H9 (cell line): ENCODE measurements at regions not wholly inside any gene's neighbourhood (a gene's known extent, or its start where the extent isn't known, plus 50 kb on each side); places are given as distances from the start of the nearest gene placed in this dataset.

Experiments
- DNase-seq: peaks from one replicate; pipeline ENCODE4 v3.0.0-alpha.2; 2017
- H2AFZ ChIP-seq: one replicate; pipeline ENCODE4 v1.6.1; 2013; ENCODE audit warnings: mild to moderate bottlenecking, low read length, control low read depth, moderate library complexity
- H2AK5ac ChIP-seq: 2 replicates; pipeline ENCODE4 v1.6.1; 2013; ENCODE audit warnings: low read length, control low read depth, mixed read lengths; ENCODE audit not compliant: insufficient read length
- H2BK120ac ChIP-seq: one replicate; pipeline ENCODE4 v1.6.1; 2013; ENCODE audit warnings: low read depth, mild to moderate bottlenecking, low read length, control low read depth, inconsistent platforms; ENCODE audit not compliant: poor library complexity, severe bottlenecking
- H2BK12ac ChIP-seq: 2 replicates; pipeline ENCODE4 v1.6.1; 2013; ENCODE audit warnings: low read length, control low read depth, mixed read lengths, low read depth; ENCODE audit not compliant: insufficient read length
- H2BK15ac ChIP-seq: 2 replicates; pipeline ENCODE4 v1.6.1; 2013; ENCODE audit warnings: low read depth, low read length, control low read depth
- H2BK20ac ChIP-seq: one replicate; pipeline ENCODE4 v1.6.1; 2013; ENCODE audit warnings: low read depth, mild to moderate bottlenecking, low read length, control low read depth, inconsistent platforms; ENCODE audit not compliant: poor library complexity, severe bottlenecking
- H2BK5ac ChIP-seq: 2 replicates; pipeline ENCODE4 v1.6.1; 2013; ENCODE audit warnings: low read length, control low read depth, mixed read lengths; ENCODE audit not compliant: insufficient read length
- H3K14ac ChIP-seq: 2 replicates; pipeline ENCODE4 v1.6.1; 2013; ENCODE audit warnings: low read length, control low read depth; ENCODE audit not compliant: insufficient read depth
- H3K18ac ChIP-seq: 2 replicates; pipeline ENCODE4 v1.6.1; 2013; ENCODE audit warnings: low read depth, mild to moderate bottlenecking, mixed read lengths, low read length, control low read depth; ENCODE audit not compliant: insufficient read length
- H3K23ac ChIP-seq: 2 replicates; pipeline ENCODE4 v1.6.1; 2013; ENCODE audit warnings: low read length, control low read depth, mixed read lengths, low read depth; ENCODE audit not compliant: insufficient read length
- H3K23me2 ChIP-seq: 2 replicates; pipeline ENCODE4 v1.6.1; 2013; ENCODE audit warnings: low read depth, mild to moderate bottlenecking, mixed read lengths, low read length, control low read depth; ENCODE audit not compliant: insufficient read length, poor library complexity, severe bottlenecking
- H3K27ac ChIP-seq: 2 replicates; pipeline ENCODE4 v1.5.1; 2013; ENCODE audit warnings: low read length, control low read depth, mixed read lengths, low read depth; ENCODE audit not compliant: insufficient read length
- H3K27me3 ChIP-seq: 2 replicates; pipeline ENCODE4 v1.6.1; 2013; ENCODE audit warnings: low read length, control low read depth, inconsistent platforms; ENCODE audit not compliant: insufficient read depth
- H3K4ac ChIP-seq: 2 replicates; pipeline ENCODE4 v1.6.1; 2013; ENCODE audit warnings: low read depth, mild to moderate bottlenecking, control low read depth, inconsistent platforms, low read length, moderate library complexity
- H3K4me1 ChIP-seq: 2 replicates; pipeline ENCODE4 v1.6.1; 2013; ENCODE audit warnings: low read length, control low read depth, inconsistent platforms; ENCODE audit not compliant: insufficient read depth
- H3K4me2 ChIP-seq: 2 replicates; pipeline ENCODE4 v1.6.1; 2013; ENCODE audit warnings: low read length, control low read depth, mixed read lengths; ENCODE audit not compliant: insufficient read length, insufficient read depth
- H3K56ac ChIP-seq: 2 replicates; pipeline ENCODE4 v1.6.1; 2013; ENCODE audit warnings: low read depth, mild to moderate bottlenecking, mixed read lengths, low read length, control low read depth; ENCODE audit not compliant: insufficient read length
- H3K79me1 ChIP-seq: 2 replicates; pipeline ENCODE4 v1.6.1; 2013; ENCODE audit warnings: low read depth, mild to moderate bottlenecking, moderate library complexity, low read length, control low read depth, inconsistent platforms; ENCODE audit not compliant: insufficient read depth, poor library complexity, severe bottlenecking
- H3K79me2 ChIP-seq: 2 replicates; pipeline ENCODE4 v1.6.1; 2013; ENCODE audit warnings: low read length, control low read depth, inconsistent platforms; ENCODE audit not compliant: insufficient read depth
- H3K9ac ChIP-seq: 2 replicates; pipeline ENCODE4 v1.6.1; 2013; ENCODE audit warnings: low read length, control low read depth, mixed read lengths; ENCODE audit not compliant: insufficient read length; ENCODE audit errors: extremely low read depth
- H3K9me3 ChIP-seq: one replicate; pipeline ENCODE4 v1.6.1; 2013; ENCODE audit warnings: low read depth, low read length, inconsistent platforms; ENCODE audit not compliant: control insufficient read depth
- H3T11ph ChIP-seq: one replicate; pipeline ENCODE4 v1.6.1; 2013; ENCODE audit warnings: mild to moderate bottlenecking, low read length, control low read depth, inconsistent platforms
- H4K20me1 ChIP-seq: one replicate; pipeline ENCODE4 v1.6.1; 2013; ENCODE audit not compliant: control insufficient read depth, insufficient read length, insufficient read depth
- H4K5ac ChIP-seq: 2 replicates; pipeline ENCODE4 v1.6.1; 2013; ENCODE audit warnings: low read depth, mild to moderate bottlenecking, mixed read lengths, low read length, control low read depth; ENCODE audit not compliant: insufficient read length
- H4K8ac ChIP-seq: replicated peaks from 2 replicates; pipeline ENCODE4 v1.6.1; 2013; ENCODE audit warnings: low read length, control low read depth, mixed read lengths, low read depth; ENCODE audit not compliant: insufficient read length
- H4K91ac ChIP-seq: 2 replicates; pipeline ENCODE4 v1.6.1; 2013; ENCODE audit warnings: low read depth, mild to moderate bottlenecking, moderate library complexity, mixed read lengths, low read length, control low read depth; ENCODE audit not compliant: insufficient read length
- H3K27ac Mint-ChIP-seq, 3 experiments: 2 replicates in 2 of 3; 3 replicates in 1 of 3; pipeline ENCODE4 v1.8.0; 2020 to 2021; ENCODE audit warnings: mixed read lengths in 3 of 3, mild to moderate bottlenecking in 1 of 3, moderate library complexity in 1 of 3
- H3K27me3 Mint-ChIP-seq: 2 replicates; pipeline ENCODE4 v1.8.0; 2021; ENCODE audit warnings: low read depth, mild to moderate bottlenecking, moderate library complexity, mixed read lengths
- H3K36me3 Mint-ChIP-seq, 3 experiments: 2 replicates in 2 of 3; 3 replicates in 1 of 3; pipeline ENCODE4 v1.8.0; 2020 to 2021; ENCODE audit warnings: low read depth in 3 of 3, mixed read lengths in 3 of 3; ENCODE audit not compliant: insufficient read depth in 1 of 3
- H3K4me1 Mint-ChIP-seq, 2 experiments: 2 replicates each; pipeline ENCODE4 v1.8.0; 2020; ENCODE audit warnings: mixed read lengths in 2 of 2
- H3K4me3 Mint-ChIP-seq, 2 experiments: 2 replicates in 1 of 2; 3 replicates in 1 of 2; pipeline ENCODE4 v1.8.0; 2020 to 2021; ENCODE audit warnings: mild to moderate bottlenecking in 2 of 2, mixed read lengths in 2 of 2, moderate library complexity in 1 of 2
- H3K9me3 Mint-ChIP-seq, 2 experiments: 2 replicates in 1 of 2; 3 replicates in 1 of 2; pipeline ENCODE4 v1.8.0; 2020; ENCODE audit warnings: mild to moderate bottlenecking in 2 of 2, mixed read lengths in 2 of 2, moderate library complexity in 1 of 2
- CTCF ChIP-seq: fragments of 200-600 bp; sonication (generic); conservative IDR thresholded peaks from 3 replicates; pipeline ENCODE4 v1.8.0; 2021; ENCODE audit warnings: antibody characterized with exemption, mild to moderate bottlenecking
- WGBS: extraction: QIAGEN DNeasy Blood & Tissue Kit; methylation state at CpG from one replicate; pipeline ENCODE4 v1.1.7; 2013; ENCODE audit warnings: missing lambda C conversion rate, low lambda C conversion rate, mixed read lengths; ENCODE audit not compliant: insufficient read length; ENCODE audit errors: extremely low coverage; 5-methylcytosine and 5-hydroxymethylcytosine counted together

GRCh38 chr4:44914748-44915147 lies 188.4 kb upstream of the GNPDA2 start:
- no peaks in the 10 kb centered on the region for H3K23me2 ChIP-seq
- H4K5ac ChIP-seq: no peak overlapping the region
- H3K36me3 Mint-ChIP-seq: no peaks in the 10 kb centered on the region
- H3K9ac ChIP-seq: no peak overlapping the region
- no peaks in the 10 kb centered on the region; a peak in 1 of 4 replicates for H3K4me1 Mint-ChIP-seq
- H3K9me3 ChIP-seq: no peaks in the 10 kb centered on the region
- no peaks in the 10 kb centered on the region for H3K9me3 Mint-ChIP-seq
- no peak overlapping the region for H3K4me3 Mint-ChIP-seq
- no peak overlapping the region for H2BK15ac ChIP-seq
- H3K56ac ChIP-seq: no peak overlapping the region
- no peaks in the 10 kb centered on the region for H3K79me2 ChIP-seq
- TF ChIP-seq CTCF: no peak
- no peak overlapping the region for H4K8ac ChIP-seq
- H3K27me3 Mint-ChIP-seq: no peaks in the 10 kb centered on the region
- no peaks in the 10 kb centered on the region for H3K27me3 ChIP-seq
- no peak overlapping the region for H2BK20ac ChIP-seq
- no peak overlapping the region for H3T11ph ChIP-seq
- no peak overlapping the region for H2BK5ac ChIP-seq
- H3K4me2 ChIP-seq: no peak overlapping the region
- H3K14ac ChIP-seq: no peak overlapping the region
- no peak for DNase-seq
- H2AFZ ChIP-seq: no peak overlapping the region
- H2AK5ac ChIP-seq: no peak overlapping the region
- H2BK120ac ChIP-seq: no peak overlapping the region
- no peak overlapping the region for H3K4ac ChIP-seq
- H4K20me1 ChIP-seq: no peaks in the 10 kb centered on the region
- H3K18ac ChIP-seq: no peak overlapping the region
- no peaks in the 10 kb centered on the region for H3K4me1 ChIP-seq
- WGBS: no CpG with 5 or more reads among the region's 2 CpGs
- no peak overlapping the region for H3K23ac ChIP-seq
- H3K27ac Mint-ChIP-seq: no peak overlapping the region
- no peak overlapping the region for H2BK12ac ChIP-seq
- H3K79me1 ChIP-seq: no peaks in the 10 kb centered on the region
- H4K91ac ChIP-seq: no peak overlapping the region
- no peak overlapping the region for H3K27ac ChIP-seq
